IPS DF 4.7 (cell line): ENCODE measurements at regions not wholly inside any gene's neighbourhood (a gene's known extent, or its start where the extent isn't known, plus 50 kb on each side); places are given as distances from the start of the nearest gene placed in this dataset.
"Not testable (repeated sequence)": the region's sequence is repeated elsewhere in the genome, so short reads cannot be mapped to it uniquely, and the experiment has no call there.

Experiments used
- DNase-seq: peaks from one replicate; pipeline ENCODE4 v3.0.0-alpha.2; 2013; ENCODE audit warnings: low spot score; ENCODE audit errors: extremely low read depth

GRCh38 chr10:43942096-43942850 lies 293.6 kb upstream of the ZNF32 start:
- no peak for DNase-seq

- DNase-seq = no peak
Observed at GRCh38 chr10:43940898-43941837, 292.5 kb upstream of the ZNF32 start.

GRCh38 chr10:43939939-43940820 lies 291.5 kb upstream of the ZNF32 start:
- no peak for DNase-seq

- DNase-seq = no peak
Observed at GRCh38 chr10:43939389-43939938, 290.8 kb upstream of the ZNF32 start.

- no peak for DNase-seq
Observed at GRCh38 chr10:43938810-43939209, 290.1 kb upstream of the ZNF32 start.

- DNase-seq = no peak
Observed at GRCh38 chr10:43931308-43931930, 282.7 kb upstream of the ZNF32 start.

- DNase-seq = no peak
Observed at GRCh38 chr10:43930777-43931176, 282.1 kb upstream of the ZNF32 start.

- DNase-seq = no peak
Observed at GRCh38 chr10:43930243-43930642, 281.6 kb upstream of the ZNF32 start.

GRCh38 chr10:43929122-43929521 lies 280.4 kb upstream of the ZNF32 start:
- DNase-seq = no peak

GRCh38 chr10:43928425-43928968 lies 279.8 kb upstream of the ZNF32 start:
- DNase-seq = no peak

- DNase-seq = no peak
Observed at GRCh38 chr10:43926875-43927406, 278.3 kb upstream of the ZNF32 start.

GRCh38 chr10:43926371-43926770 lies 277.7 kb upstream of the ZNF32 start:
- no peak for DNase-seq

- no peak for DNase-seq
Observed at GRCh38 chr10:43925793-43926192, 277.1 kb upstream of the ZNF32 start.

- no peak for DNase-seq
Observed at GRCh38 chr10:43923328-43923727, 274.6 kb upstream of the ZNF32 start.

- DNase-seq = no peak
Observed at GRCh38 chr10:43922335-43923280, 273.9 kb upstream of the ZNF32 start.

- DNase-seq = no peak
Observed at GRCh38 chr10:43921881-43922280, 273.2 kb upstream of the ZNF32 start.

GRCh38 chr10:43921478-43921877 lies 272.8 kb upstream of the ZNF32 start:
- no peak for DNase-seq

- DNase-seq = not testable (repeated sequence)
Observed at GRCh38 chr10:43920236-43920758, 271.6 kb upstream of the ZNF32 start.
